KMS-11 (cell line): ENCODE measurements at regions not wholly inside any gene's neighbourhood (a gene's known extent, or its start where the extent isn't known, plus 50 kb on each side); places are given as distances from the start of the nearest gene placed in this dataset.

Source experiments
- H2AFZ ChIP-seq: fragments of 200-600 bp; sonication (generic); 2 replicates; pipeline ENCODE4 v1.6.1; 2016; ENCODE audit warnings: antibody characterized with exemption, mixed run types, low read depth
- H3K27ac ChIP-seq: fragments of 200-600 bp; sonication (generic); 2 replicates; pipeline ENCODE4 v1.6.1; 2016; ENCODE audit warnings: mild to moderate bottlenecking, mixed run types
- H3K27me3 ChIP-seq: fragments of 200-600 bp; sonication (generic); 2 replicates; pipeline ENCODE4 v1.6.1; 2017; ENCODE audit warnings: mild to moderate bottlenecking, low read depth, mixed run types, moderate library complexity; ENCODE audit not compliant: insufficient read depth
- H3K36me3 ChIP-seq: fragments of 200-600 bp; sonication (generic); 2 replicates; pipeline ENCODE4 v1.6.1; 2017; ENCODE audit warnings: mild to moderate bottlenecking, mixed run types; ENCODE audit not compliant: insufficient read depth
- H3K4me1 ChIP-seq: fragments of 200-600 bp; sonication (generic); 2 replicates; pipeline ENCODE4 v1.6.1; 2016; ENCODE audit warnings: mild to moderate bottlenecking, low read depth, mixed run types; ENCODE audit not compliant: poor library complexity, severe bottlenecking
- H3K4me2 ChIP-seq: fragments of 200-600 bp; sonication (generic); 2 replicates; pipeline ENCODE4 v1.7.0; 2016; ENCODE audit warnings: mild to moderate bottlenecking, mixed run types
- H3K4me3 ChIP-seq: fragments of 200-600 bp; sonication (generic); IDR thresholded peaks from 2 replicates; pipeline ENCODE4 v1.6.1; 2017; ENCODE audit warnings: low read depth, low read length, mixed read lengths; ENCODE audit not compliant: insufficient read depth
- H3K79me2 ChIP-seq: fragments of 200-600 bp; sonication (generic); 2 replicates; pipeline ENCODE4 v1.6.1; 2016; ENCODE audit warnings: low read depth, mixed run types; ENCODE audit not compliant: insufficient read depth
- H3K9ac ChIP-seq: fragments of 200-600 bp; sonication (generic); 2 replicates; pipeline ENCODE4 v1.6.1; 2016; ENCODE audit warnings: mild to moderate bottlenecking, mixed run types
- H4K20me1 ChIP-seq: fragments of 200-600 bp; sonication (generic); 2 replicates; pipeline ENCODE4 v1.6.1; 2016; ENCODE audit warnings: mild to moderate bottlenecking, mixed run types; ENCODE audit not compliant: insufficient read depth
- TF ChIP-seq, protein P1 (sequence below): fragments of 200-600 bp; sonication (generic); conservative IDR thresholded peaks from 2 replicates; pipeline ENCODE4 v1.6.1; 2017; ENCODE audit warnings: low read depth, mild to moderate bottlenecking, antibody characterized with exemption, low read length, moderate library complexity, mixed read lengths

DNA sequence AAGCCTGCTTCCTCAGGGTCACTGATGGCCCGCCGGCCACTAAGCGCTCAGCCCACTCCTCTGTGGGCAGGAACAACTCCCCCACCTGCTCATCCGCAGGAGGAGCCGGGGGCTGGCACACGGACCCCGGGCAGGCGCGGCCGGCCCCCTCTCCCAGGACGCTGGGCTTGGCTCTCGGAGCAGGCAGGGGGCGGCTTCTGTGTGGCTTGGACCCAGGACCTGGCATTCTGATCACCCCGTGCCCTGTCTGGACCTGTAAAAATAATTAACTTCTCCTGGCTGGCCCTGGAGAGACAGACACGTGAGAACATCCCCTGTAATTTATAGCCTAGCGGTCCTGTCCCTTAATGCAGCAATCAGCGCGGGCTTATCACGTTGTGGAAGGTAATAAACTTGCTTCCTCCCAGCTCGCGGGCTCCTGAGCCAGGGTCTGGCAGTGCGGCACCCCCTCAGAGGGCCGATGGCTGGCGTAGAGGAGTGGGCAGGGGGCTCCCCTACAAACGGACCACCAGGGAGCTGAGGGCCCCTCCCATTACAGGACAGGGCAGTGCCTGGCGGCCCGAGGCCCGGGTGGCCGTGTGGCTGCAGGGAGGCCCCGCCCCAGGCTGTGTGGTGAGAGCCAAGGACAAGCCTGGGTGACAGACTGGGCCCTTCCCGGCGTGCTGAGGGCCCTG, 84.5 kb upstream of the NKX1-1 start:
- Histone ChIP-seq H4K20me1 (no peaks in the 10 kb centered on the region), H3K79me2 (no peaks in the 10 kb centered on the region), H3K9ac (no peak overlapping the region), H3K36me3 (no peaks in the 10 kb centered on the region), H3K4me3 (no peak overlapping the region), H3K4me1 (no peaks in the 10 kb centered on the region), H3K27ac (no peak overlapping the region), H2AFZ (no peak overlapping the region), H3K27me3 (peaks cover 10% of the 10 kb centered on the region; the same call in 1 of the 2 replicates), H3K4me2 (no peak overlapping the region)
- TF ChIP-seq, protein P1, sequence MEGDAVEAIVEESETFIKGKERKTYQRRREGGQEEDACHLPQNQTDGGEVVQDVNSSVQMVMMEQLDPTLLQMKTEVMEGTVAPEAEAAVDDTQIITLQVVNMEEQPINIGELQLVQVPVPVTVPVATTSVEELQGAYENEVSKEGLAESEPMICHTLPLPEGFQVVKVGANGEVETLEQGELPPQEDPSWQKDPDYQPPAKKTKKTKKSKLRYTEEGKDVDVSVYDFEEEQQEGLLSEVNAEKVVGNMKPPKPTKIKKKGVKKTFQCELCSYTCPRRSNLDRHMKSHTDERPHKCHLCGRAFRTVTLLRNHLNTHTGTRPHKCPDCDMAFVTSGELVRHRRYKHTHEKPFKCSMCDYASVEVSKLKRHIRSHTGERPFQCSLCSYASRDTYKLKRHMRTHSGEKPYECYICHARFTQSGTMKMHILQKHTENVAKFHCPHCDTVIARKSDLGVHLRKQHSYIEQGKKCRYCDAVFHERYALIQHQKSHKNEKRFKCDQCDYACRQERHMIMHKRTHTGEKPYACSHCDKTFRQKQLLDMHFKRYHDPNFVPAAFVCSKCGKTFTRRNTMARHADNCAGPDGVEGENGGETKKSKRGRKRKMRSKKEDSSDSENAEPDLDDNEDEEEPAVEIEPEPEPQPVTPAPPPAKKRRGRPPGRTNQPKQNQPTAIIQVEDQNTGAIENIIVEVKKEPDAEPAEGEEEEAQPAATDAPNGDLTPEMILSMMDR, result no peak

GRCh38 chr4:1490011-1490653, 83.9 kb upstream of the NKX1-1 start:
- H2AFZ ChIP-seq, result no peak overlapping the region
- no peak overlapping the region for H3K4me3 ChIP-seq
- H3K27ac ChIP-seq, result no peak overlapping the region
- TF ChIP-seq, protein P1, result no peak
- no peaks in the 10 kb centered on the region for H3K79me2 ChIP-seq
- no peaks in the 10 kb centered on the region for H3K4me1 ChIP-seq
- no peak overlapping the region for H3K9ac ChIP-seq
- no peaks in the 10 kb centered on the region for H3K36me3 ChIP-seq
- H4K20me1 ChIP-seq, result no peaks in the 10 kb centered on the region
- H3K4me2 ChIP-seq, result no peak overlapping the region
- peaks cover 9% of the 10 kb centered on the region; the same call in 1 of the 2 replicates for H3K27me3 ChIP-seq

- no peaks in the 10 kb centered on the region for H3K79me2 ChIP-seq
- H3K27ac ChIP-seq, result no peak overlapping the region
- H4K20me1 ChIP-seq, result no peaks in the 10 kb centered on the region
- H3K9ac ChIP-seq, result no peak overlapping the region
- no peak overlapping the region for H3K4me2 ChIP-seq
- peaks cover 8% of the 10 kb centered on the region; the same call in 1 of the 2 replicates for H3K27me3 ChIP-seq
- H3K4me1 ChIP-seq, result no peaks in the 10 kb centered on the region
- H3K36me3 ChIP-seq, result no peaks in the 10 kb centered on the region
- TF ChIP-seq, protein P1, result no peak
- no peak overlapping the region for H2AFZ ChIP-seq
- no peak overlapping the region for H3K4me3 ChIP-seq
Observed at GRCh38 chr4:1489639-1489995, 83.4 kb upstream of the NKX1-1 start.

- Histone ChIP-seq H4K20me1 (no peaks in the 10 kb centered on the region), H3K27ac (no peak overlapping the region), H3K4me3 (no peak overlapping the region), H3K4me1 (no peaks in the 10 kb centered on the region), H3K79me2 (no peaks in the 10 kb centered on the region), H2AFZ (no peak overlapping the region), H3K9ac (no peak overlapping the region), H3K27me3 (peaks cover 6% of the 10 kb centered on the region; the same call in 1 of the 2 replicates), H3K4me2 (no peak overlapping the region), H3K36me3 (no peaks in the 10 kb centered on the region)
- TF ChIP-seq, protein P1, result no peak
Observed at GRCh38 chr4:1488831-1489638, 82.8 kb upstream of the NKX1-1 start.
